HCT116 (cell line): ENCODE measurements at regions not wholly inside any gene's neighbourhood (a gene's known extent, or its start where the extent isn't known, plus 50 kb on each side); places are given as distances from the start of the nearest gene placed in this dataset.

Experiments used
- ATAC-seq: fragments of 200-7000 bp; cut with Tn5 transposase; 2 replicates; pipeline ENCODE4 v1.9.1; 2020; ENCODE audit warnings: mild to moderate bottlenecking, moderate library complexity
- BruUV-seq: library from RNA; stranded (reverse); fragments of 400-500 nt; replicated peaks from 2 replicates; lab custom pipeline; 2021; lab: Mats Ljungman, UMichigan
- CTCF ChIA-PET: fragments of 300-600 bp; sonication (Branson Sonifier 250); formaldehyde crosslinking; loops from one replicate; lab custom pipeline; 2021; ENCODE audit warnings: antibody characterized with exemption; lab: Charles Lee
- POLR2A ChIA-PET: fragments of 300-600, 350-600 bp; sonication (Branson Sonifier 250); formaldehyde crosslinking; loops from one replicate; lab custom pipeline; 2021; ENCODE audit warnings: antibody characterized with exemption; lab: Charles Lee
- RAD21 ChIA-PET, 2 experiments: fragments of 300-600 bp; sonication (Branson Sonifier 250); formaldehyde crosslinking; loops; one replicate each; lab custom pipeline; 2023; ENCODE audit warnings: low total read pairs in 2 of 2; ENCODE audit not compliant: uncharacterized antibody in 2 of 2, unreplicated experiment in 2 of 2, low non-redundant PET in 1 of 2; lab: Charles Lee
- DNase-seq: peaks from one replicate; pipeline ENCODE4 v3.0.0-alpha.2; 2010; ENCODE audit warnings: low read depth, low spot score
- H2AFZ ChIP-seq: fragments of 200-600 bp; shearing (Covaris generic), sonication (generic); 2 replicates; pipeline ENCODE4 v1.6.1; 2017; ENCODE audit warnings: low read depth, mixed run types, mixed read lengths, antibody characterized with exemption, low read length; ENCODE audit not compliant: poor library complexity, severe bottlenecking
- H3K27ac ChIP-seq: 2 replicates; pipeline ENCODE4 v1.5.1; 2012; ENCODE audit warnings: low read depth, low read length
- H3K27me3 ChIP-seq: fragments of 200-600 bp; sonication (generic); 2 replicates; pipeline ENCODE4 v1.6.1; 2016; ENCODE audit warnings: mixed run types, low read length, mixed read lengths; ENCODE audit not compliant: insufficient read depth
- H3K36me3 ChIP-seq, 2 experiments: fragments of 200-500 bp in 1 of 2; fragments of 200-600 bp in 1 of 2; sonication (Bioruptor generic) in 1 of 2; sonication (generic) in 1 of 2; 2 replicates each; pipeline versions ENCODE4 v1.5.1 to v1.6.1; 2014 to 2016; ENCODE audit warnings: low read length in 2 of 2, inconsistent platforms in 1 of 2, mixed read lengths in 1 of 2, mixed run types in 1 of 2; ENCODE audit not compliant: insufficient read depth in 2 of 2, control insufficient read depth in 1 of 2
- H3K4me1 ChIP-seq, 2 experiments: fragments of 200-600 bp in 1 of 2; sonication (generic) in 1 of 2; 2 replicates each; pipeline versions ENCODE4 v1.5.1 to v1.6.1; 2012 to 2017; ENCODE audit warnings: low read length in 2 of 2, inconsistent platforms in 1 of 2, mild to moderate bottlenecking in 1 of 2, mixed read lengths in 1 of 2, mixed run types in 1 of 2, moderate library complexity in 1 of 2; ENCODE audit not compliant: insufficient read depth in 2 of 2, control insufficient read depth in 1 of 2
- H3K4me2 ChIP-seq: fragments of 200-600 bp; sonication (generic); 2 replicates; pipeline ENCODE4 v1.6.1; 2017; ENCODE audit warnings: mixed run types, low read length, mixed read lengths
- H3K4me3 ChIP-seq, 2 experiments: fragments of 200-600 bp in 1 of 2; sonication (generic) in 1 of 2; replicated peaks in 1 of 2; 2 replicates each; pipeline ENCODE4 v1.5.1; 2011 to 2016; ENCODE audit warnings: low read length in 2 of 2, control low read depth in 1 of 2, low read depth in 1 of 2, mild to moderate bottlenecking in 1 of 2, mixed read lengths in 1 of 2, mixed run types in 1 of 2
- H3K79me2 ChIP-seq: fragments of 200-600 bp; sonication (generic); 2 replicates; pipeline ENCODE4 v1.6.1; 2017; ENCODE audit warnings: mild to moderate bottlenecking, mixed run types, low read length, moderate library complexity, mixed read lengths; ENCODE audit not compliant: insufficient read depth
- H3K9ac ChIP-seq: fragments of 200-600 bp; sonication (generic); 2 replicates; pipeline ENCODE4 v1.6.1; 2016; ENCODE audit warnings: low read length, mixed read lengths
- H3K9me2 ChIP-seq: fragments of 200-600 bp; sonication (generic), shearing (Covaris generic); 2 replicates; pipeline ENCODE4 v1.6.1; 2017; ENCODE audit warnings: mixed run types, mild to moderate bottlenecking, moderate library complexity; ENCODE audit not compliant: insufficient read depth
- H3K9me3 ChIP-seq, 2 experiments: fragments of 200-500 bp in 1 of 2; fragments of 200-600 bp in 1 of 2; sonication (Bioruptor generic) in 1 of 2; sonication (generic) in 1 of 2; 2 replicates each; pipeline ENCODE4 v1.6.1; 2014 to 2017; ENCODE audit warnings: low read length in 2 of 2, mixed read lengths in 2 of 2, inconsistent platforms in 1 of 2, low read depth in 1 of 2, mild to moderate bottlenecking in 1 of 2, mixed run types in 1 of 2, moderate library complexity in 1 of 2; ENCODE audit not compliant: control insufficient read depth in 1 of 2, insufficient read depth in 1 of 2
- H4K20me1 ChIP-seq: fragments of 200-600 bp; sonication (generic), shearing (Covaris generic); 2 replicates; pipeline ENCODE4 v1.6.1; 2017; ENCODE audit warnings: mixed run types, mild to moderate bottlenecking, moderate library complexity; ENCODE audit not compliant: insufficient read depth
- ATF3 ChIP-seq: IDR thresholded peaks from 2 replicates; pipeline ENCODE4 v1.6.1; 2012
- CBX3 ChIP-seq: IDR thresholded peaks from 2 replicates; pipeline ENCODE4 v1.6.1; 2012; ENCODE audit warnings: low read depth
- CEBPB ChIP-seq: IDR thresholded peaks from 2 replicates; pipeline ENCODE4 v1.6.1; 2012; ENCODE audit warnings: low read depth
- EGR1 ChIP-seq: IDR thresholded peaks from 2 replicates; pipeline ENCODE4 v1.6.1; 2012; ENCODE audit warnings: low read depth
- EZH2 ChIP-seq: fragments of 200-600 bp; sonication (generic); IDR thresholded peaks from 2 replicates; pipeline ENCODE4 v1.6.1; 2017; ENCODE audit warnings: antibody characterized with exemption, mixed run types
- EZH2phosphoT487 ChIP-seq: fragments of 200-600 bp; IDR thresholded peaks from 2 replicates; pipeline ENCODE4 v1.6.1; 2018; ENCODE audit warnings: antibody characterized with exemption, borderline replicate concordance
- JUND ChIP-seq: IDR thresholded peaks from 2 replicates; pipeline ENCODE4 v1.6.1; 2012
- MAX ChIP-seq: IDR thresholded peaks from 2 replicates; pipeline ENCODE4 v1.6.1; 2012
- POLR2A ChIP-seq: IDR thresholded peaks from 2 replicates; pipeline ENCODE4 v1.7.0; 2011; ENCODE audit warnings: borderline replicate concordance; ENCODE audit not compliant: insufficient read depth, insufficient read length; ENCODE audit errors: extremely low read depth
- RAD21 ChIP-seq: IDR thresholded peaks from 2 replicates; pipeline ENCODE4 v1.6.1; 2012; ENCODE audit warnings: low read depth, mild to moderate bottlenecking
- REST ChIP-seq: IDR thresholded peaks from 2 replicates; pipeline ENCODE4 v1.6.1; 2012; ENCODE audit warnings: low read depth
- SIN3A ChIP-seq: IDR thresholded peaks from 2 replicates; pipeline ENCODE4 v1.6.1; 2012; ENCODE audit warnings: low read depth
- SP1 ChIP-seq: IDR thresholded peaks from 2 replicates; pipeline ENCODE4 v1.6.1; 2012; ENCODE audit warnings: low read depth
- SRF ChIP-seq: IDR thresholded peaks from 2 replicates; pipeline ENCODE4 v1.6.1; 2012; ENCODE audit warnings: low read depth
- YY1 ChIP-seq: IDR thresholded peaks from 2 replicates; pipeline ENCODE4 v1.6.1; 2011; ENCODE audit warnings: low read length, low read depth, moderate library complexity, mild to moderate bottlenecking; ENCODE audit not compliant: insufficient replicate concordance; ENCODE audit errors: extremely low read depth
- ZFX ChIP-seq: fragments of 450-650 bp; IDR thresholded peaks from 2 replicates; pipeline ENCODE4 v1.6.1; 2017
- intact Hi-C: fragments of 100-400 bp; cut with micrococcal nuclease; formaldehyde crosslinking; loops from 2 replicates; pipeline ENCODE4 v1.10.0; 2022

- DNase-seq (no peak), ATAC-seq (no peak)
- no TSS peak for BruUV-seq
- Histone ChIP-seq H3K9ac (no peak overlapping the region), H3K36me3 (no peaks in the 10 kb centered on the region), H3K4me3 (no peak overlapping the region), H4K20me1 (no peaks in the 10 kb centered on the region), H3K9me3 (no peaks in the 10 kb centered on the region), H3K27ac (no peak overlapping the region), H3K4me2 (no peak overlapping the region), H3K9me2 (no peaks in the 10 kb centered on the region), H3K79me2 (no peaks in the 10 kb centered on the region), H2AFZ (no peak overlapping the region), H3K27me3 (no peaks in the 10 kb centered on the region), H3K4me1 (peaks cover 0 to 10% of the 10 kb centered on the region in 2 experiments; a peak in 2 of 4 replicates)
- RAD21 ChIA-PET: no interaction called here
- TF ChIP-seq ZFX (no peak), SRF (no peak), JUND (no peak), MAX (no peak), CEBPB (no peak), RAD21 (no peak), POLR2A (no peak), SP1 (no peak), EZH2 (no peak), EGR1 (no peak), YY1 (no peak), REST (no peak), SIN3A (no peak), ATF3 (no peak), EZH2phosphoT487 (no peak), CBX3 (no peak)
- CTCF ChIA-PET: no interaction called here
- POLR2A ChIA-PET: no interaction called here
- intact Hi-C loops: no loop called here
These were observed 509.6 kb upstream of the USP24 start for GRCh38 chr1:55724551-55725325.
